ENCODE measurements at regions not wholly inside any gene's neighbourhood (a gene's known extent, or its start where the extent isn't known, plus 50 kb on each side); places are given as distances from the start of the nearest gene placed in this dataset.

- no peak for ATAC-seq
- H3K36me3 ChIP-seq (ENCODE audit: control insufficient read depth in 2 of 2, insufficient read depth in 2 of 2, low read length in 1 of 2): no peaks in the 10 kb centered on the region
- no peaks in the 10 kb centered on the region for H3K27me3 ChIP-seq (replicated peaks in 1 of 2; ENCODE audit: control insufficient read depth in 2 of 2, insufficient read depth in 2 of 2, low read length in 1 of 2)
- SMC1A ChIA-PET (ENCODE audit: uncharacterized antibody, unreplicated experiment): interaction anchor here (1.0 kb wide), 1 partner anchor 11 kb away, joined by 3 read pairs; no protein-coding TSS in a partner anchor
- POLR2A ChIA-PET: no interaction called here
- H3K9me3 ChIP-seq (replicated peaks; ENCODE audit: control insufficient read depth, insufficient read depth, low read length): no peaks in the 10 kb centered on the region
- H3K27ac ChIP-seq (ENCODE audit: control insufficient read depth, insufficient read depth): no peak overlapping the region
- H3K4me2 ChIP-seq (ENCODE audit: control insufficient read depth, insufficient read depth): no peak overlapping the region
- no peaks in the 10 kb centered on the region for H4K20me1 ChIP-seq (ENCODE audit: control insufficient read depth, insufficient read depth)
- H3K9ac ChIP-seq (ENCODE audit: control insufficient read depth, insufficient read depth, low read length): no peak overlapping the region
- H3K79me2 ChIP-seq (ENCODE audit: control insufficient read depth, insufficient read depth, low read length): no peaks in the 10 kb centered on the region
- RAD21 ChIA-PET (ENCODE audit: unreplicated experiment): no interaction called here
- in situ Hi-C loops (cut with MboI): no loop called here
- H2AFZ ChIP-seq (ENCODE audit: control insufficient read depth, low read depth, low read length): no peak overlapping the region
- no peak overlapping the region for H3K4me3 ChIP-seq
- FAIRE-seq: no peak
- no peak for DNase-seq (ENCODE audit: low read depth, low spot score)
- H3K4me1 ChIP-seq (ENCODE audit: control insufficient read depth, insufficient read depth, low read length): no peaks in the 10 kb centered on the region
- intact Hi-C loops (cut with micrococcal nuclease; ENCODE audit: unreplicated experiment): no loop called here
- CTCF ChIA-PET: interaction anchor here (1.5 kb wide), 1 partner anchor 69 kb away, joined by 3 read pairs; no protein-coding TSS in a partner anchor
- BruUV-seq (replicated peaks): no TSS peak
- TF ChIP-seq ATF7 (IDR thresholded peaks at IDR 0.05; ENCODE audit: low read depth) (no peak), DPF2 (IDR thresholded peaks at IDR 0.05) (no peak), CUX1 (IDR thresholded peaks at IDR 0.05; ENCODE audit: insufficient replicate concordance, low read depth, low read length) (no peak), SMC3 (IDR thresholded peaks at IDR 0.05; ENCODE audit: borderline replicate concordance, low read length) (no peak), NBN (IDR thresholded peaks at IDR 0.05) (no peak), MEF2B (IDR thresholded peaks at IDR 0.05; ENCODE audit: partially characterized antibody, poor library complexity, severe bottlenecking) (no peak), PKNOX1 (IDR thresholded peaks at IDR 0.05) (no peak), TAF1 (IDR thresholded peaks at IDR 0.05; ENCODE audit: borderline replicate concordance, low read depth, low read length) (no peak), SIN3A (IDR thresholded peaks at IDR 0.05; ENCODE audit: low read depth, low read length) (no peak), LARP7 (IDR thresholded peaks at IDR 0.05) (no peak), BCL3 (IDR thresholded peaks at IDR 0.05; ENCODE audit: borderline replicate concordance, insufficient read depth, low read depth, low read length, poor library complexity, severe bottlenecking) (no peak), PML (IDR thresholded peaks at IDR 0.05; ENCODE audit: low read length) (no peak), TCF7 (IDR thresholded peaks at IDR 0.05; ENCODE audit: borderline replicate concordance) (no peak), PRDM15 (CRISPR knock-in tag; IDR thresholded peaks at IDR 0.05) (no peak), SMAD5 (IDR thresholded peaks at IDR 0.05; ENCODE audit: low read depth) (no peak), TCF3 (IDR thresholded peaks at IDR 0.05; ENCODE audit: borderline replicate concordance, insufficient read depth, low read depth, low read length) (no peak)
Measured at GRCh38 chr2:51220606-51221005, 188.7 kb upstream of the NRXN1 start.
